ENCODE measurements at regions not wholly inside any gene's neighbourhood (a gene's known extent, or its start where the extent isn't known, plus 50 kb on each side); places are given as distances from the start of the nearest gene placed in this dataset.

DNA sequence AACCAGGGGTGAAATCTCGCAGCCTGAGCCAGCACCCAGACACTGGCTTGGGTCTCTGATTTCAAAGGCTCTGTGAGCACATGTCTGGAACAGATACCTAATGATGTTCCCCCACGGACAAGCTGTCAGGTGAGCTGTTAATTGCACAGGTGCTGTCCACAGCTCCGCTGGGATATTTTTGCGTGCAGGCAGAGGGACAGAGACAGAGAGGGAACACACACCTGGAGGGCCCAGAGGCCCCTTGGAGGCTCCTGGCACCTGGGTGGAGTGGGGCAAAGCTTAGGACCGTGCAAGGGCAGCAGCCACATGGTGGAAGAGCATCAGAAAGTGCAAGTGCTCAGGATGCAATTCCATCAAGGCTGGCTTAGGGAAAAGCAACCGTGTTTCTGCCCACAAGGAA, 57.3 kb downstream of the ARL6IP4 start:
- intact Hi-C loops (cut with DNase I; ENCODE audit: low total_unique reads): no loop called here
- H3K27me3 ChIP-seq: no peaks in the 10 kb centered on the region
- peaks cover 0 to 8% of the 10 kb centered on the region in 2 donors for H3K36me3 ChIP-seq
- in situ Hi-C loops (cut with MboI; ENCODE audit: low sequenced_read_pairs in 4 of 4): loop anchor here in 1 of 4 donors (5.0 kb wide), 1 partner anchor 120 kb away; no protein-coding TSS in a partner anchor
- peaks cover 0 to 4% of the 10 kb centered on the region in 2 donors for H3K4me1 ChIP-seq
- no peak for TF ChIP-seq POLR2A (IDR thresholded peaks at IDR 0.05)
- H3K4me3 ChIP-seq: no peak overlapping the region
- DNase-seq (no peak), ATAC-seq (no peak)
- no peaks in the 10 kb centered on the region for H3K9me3 ChIP-seq
- no peak overlapping the region for H3K27ac ChIP-seq

DNA sequence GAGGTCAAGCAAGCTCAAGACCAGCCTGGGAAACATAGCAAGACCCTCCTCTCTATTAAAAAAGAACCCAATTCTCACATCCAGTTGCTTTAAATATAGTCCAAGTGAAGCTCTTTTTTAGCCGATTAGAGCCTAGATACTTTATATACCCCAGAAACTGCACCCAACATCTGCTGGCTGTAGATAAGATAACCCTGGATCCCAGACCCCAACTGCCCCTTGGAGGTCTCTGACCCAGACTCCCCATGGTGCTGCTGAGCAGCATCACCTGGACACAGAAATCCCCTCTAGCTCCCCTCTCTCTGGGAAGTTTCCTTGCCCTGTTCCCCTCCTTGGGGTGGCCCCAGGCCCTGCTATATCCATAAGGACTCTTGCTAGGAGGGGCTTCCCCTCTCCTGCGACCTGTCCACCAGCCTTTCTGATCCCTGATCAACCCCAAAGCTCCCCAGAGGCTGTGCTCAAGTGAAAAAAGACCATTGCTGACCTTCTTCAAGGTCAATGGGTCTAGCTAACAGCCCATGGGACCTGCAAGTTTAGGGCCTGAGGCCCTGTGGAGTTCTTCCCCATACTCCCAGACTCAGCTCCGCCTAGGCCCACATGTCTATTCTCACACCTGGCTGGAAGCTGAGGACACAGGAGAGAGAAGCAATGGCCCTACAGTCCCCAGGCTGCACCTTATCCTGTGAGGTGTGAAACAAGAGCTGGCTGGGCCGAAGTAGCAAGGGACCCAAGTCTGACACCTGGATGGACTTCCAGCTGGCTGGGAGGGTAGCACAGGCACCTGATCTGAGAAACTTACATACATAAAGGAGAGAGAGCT, 56.2 kb downstream of the ARL6IP4 start:
- DNase-seq (no peak), ATAC-seq (no peak)
- TF ChIP-seq, protein P1, sequence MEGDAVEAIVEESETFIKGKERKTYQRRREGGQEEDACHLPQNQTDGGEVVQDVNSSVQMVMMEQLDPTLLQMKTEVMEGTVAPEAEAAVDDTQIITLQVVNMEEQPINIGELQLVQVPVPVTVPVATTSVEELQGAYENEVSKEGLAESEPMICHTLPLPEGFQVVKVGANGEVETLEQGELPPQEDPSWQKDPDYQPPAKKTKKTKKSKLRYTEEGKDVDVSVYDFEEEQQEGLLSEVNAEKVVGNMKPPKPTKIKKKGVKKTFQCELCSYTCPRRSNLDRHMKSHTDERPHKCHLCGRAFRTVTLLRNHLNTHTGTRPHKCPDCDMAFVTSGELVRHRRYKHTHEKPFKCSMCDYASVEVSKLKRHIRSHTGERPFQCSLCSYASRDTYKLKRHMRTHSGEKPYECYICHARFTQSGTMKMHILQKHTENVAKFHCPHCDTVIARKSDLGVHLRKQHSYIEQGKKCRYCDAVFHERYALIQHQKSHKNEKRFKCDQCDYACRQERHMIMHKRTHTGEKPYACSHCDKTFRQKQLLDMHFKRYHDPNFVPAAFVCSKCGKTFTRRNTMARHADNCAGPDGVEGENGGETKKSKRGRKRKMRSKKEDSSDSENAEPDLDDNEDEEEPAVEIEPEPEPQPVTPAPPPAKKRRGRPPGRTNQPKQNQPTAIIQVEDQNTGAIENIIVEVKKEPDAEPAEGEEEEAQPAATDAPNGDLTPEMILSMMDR (IDR thresholded peaks at IDR 0.05 in 4 of 5, conservative IDR thresholded peaks at IDR 0.05 in 1 of 5): no peak
- TF ChIP-seq POLR2A (IDR thresholded peaks at IDR 0.05): no peak
- Histone ChIP-seq H3K4me1 (no peaks in the 10 kb centered on the region), H3K27me3 (no peaks in the 10 kb centered on the region), H3K4me3 (no peak overlapping the region), H3K36me3 (peaks cover 0 to 8% of the 10 kb centered on the region in 2 donors), H3K9me3 (no peaks in the 10 kb centered on the region), H3K27ac (no peak overlapping the region)
- in situ Hi-C loops (cut with MboI; ENCODE audit: low sequenced_read_pairs in 4 of 4) (loop anchor here in 1 of 4 donors (5.0 kb wide), 1 partner anchor 121 kb away; no protein-coding TSS in a partner anchor), intact Hi-C loops (cut with DNase I; ENCODE audit: low total_unique reads) (no loop called here)

GRCh38 chr12:123035841-123036240, 55.4 kb downstream of the ARL6IP4 start:
- H3K4me1 ChIP-seq: no peaks in the 10 kb centered on the region
- no peak for TF ChIP-seq POLR2A (IDR thresholded peaks at IDR 0.05)
- TF ChIP-seq, protein P1 (IDR thresholded peaks at IDR 0.05 in 4 of 5, conservative IDR thresholded peaks at IDR 0.05 in 1 of 5): no peak
- intact Hi-C loops (cut with DNase I; ENCODE audit: low total_unique reads): no loop called here
- H3K27ac ChIP-seq: no peak overlapping the region
- in situ Hi-C loops (cut with MboI; ENCODE audit: low sequenced_read_pairs in 4 of 4): loop anchor here in 1 of 4 donors (5.0 kb wide), 1 partner anchor 121 kb away; no protein-coding TSS in a partner anchor
- H3K9me3 ChIP-seq: no peaks in the 10 kb centered on the region
- no peak overlapping the region for H3K4me3 ChIP-seq
- H3K36me3 ChIP-seq: peaks cover 0 to 8% of the 10 kb centered on the region in 2 donors
- DNase-seq: no peak
- H3K27me3 ChIP-seq: no peaks in the 10 kb centered on the region
- ATAC-seq: no peak

DNA sequence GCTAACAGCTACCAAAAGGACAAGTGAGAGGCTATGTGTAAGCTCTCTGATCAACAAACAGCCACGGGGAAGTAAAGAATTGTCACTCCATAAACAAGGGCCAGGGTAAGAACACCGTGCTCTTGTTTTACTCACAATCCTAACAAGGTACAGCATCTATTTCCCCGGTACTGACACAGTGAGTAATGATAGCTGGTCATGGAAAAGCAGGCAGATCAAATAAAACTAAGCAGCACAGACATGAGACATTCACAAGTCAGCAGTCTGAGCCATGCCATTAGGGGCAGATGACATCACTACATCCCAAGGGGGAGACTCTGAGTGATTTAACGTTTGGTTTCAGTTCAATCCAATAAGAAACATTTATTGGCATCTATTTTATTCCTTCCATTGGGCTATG, 54.4 kb downstream of the ARL6IP4 start:
- peaks cover 0 to 8% of the 10 kb centered on the region in 2 donors for H3K36me3 ChIP-seq
- no peaks in the 10 kb centered on the region for H3K4me1 ChIP-seq
- intact Hi-C loops (cut with DNase I; ENCODE audit: low total_unique reads) (no loop called here), in situ Hi-C loops (cut with MboI; ENCODE audit: low sequenced_read_pairs in 4 of 4) (loop anchor here in 1 of 4 donors (5.0 kb wide), 1 partner anchor 122 kb away; no protein-coding TSS in a partner anchor)
- TF ChIP-seq, protein P1 (IDR thresholded peaks at IDR 0.05 in 4 of 5, conservative IDR thresholded peaks at IDR 0.05 in 1 of 5): no peak
- TF ChIP-seq POLR2A (IDR thresholded peaks at IDR 0.05): no peak
- H3K4me3 ChIP-seq: no peak overlapping the region
- no peaks in the 10 kb centered on the region for H3K9me3 ChIP-seq
- DNase-seq: no peak
- no peak for ATAC-seq
- H3K27me3 ChIP-seq: no peaks in the 10 kb centered on the region
- H3K27ac ChIP-seq: no peak overlapping the region

DNA sequence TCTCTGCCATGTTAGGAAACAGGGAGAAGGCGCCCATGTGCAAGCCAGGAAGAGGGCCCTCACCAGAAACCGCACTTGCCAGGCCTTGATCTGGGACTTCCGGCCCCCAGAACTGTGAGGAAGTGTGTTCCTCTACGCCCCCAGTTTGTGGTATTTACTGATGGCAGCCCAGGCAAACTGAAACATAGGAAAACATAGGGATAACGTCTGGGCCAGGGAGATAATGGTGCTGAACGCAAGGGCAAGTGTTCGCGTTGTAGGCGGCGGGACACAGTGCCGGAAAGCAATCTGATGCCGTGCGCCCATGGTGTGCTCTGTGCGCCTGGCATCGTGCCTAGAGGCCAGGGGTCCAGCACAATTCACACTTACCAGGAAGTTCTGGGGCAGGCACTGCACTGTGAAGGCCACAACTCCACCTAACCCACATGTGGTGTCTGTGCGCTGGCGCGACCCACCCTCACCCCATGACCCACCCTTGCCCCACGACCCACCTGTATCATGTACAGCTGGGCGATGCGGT, 53.6 kb downstream of the ARL6IP4 start:
- intact Hi-C loops (cut with DNase I; ENCODE audit: low total_unique reads): no loop called here
- in situ Hi-C loops (cut with MboI; ENCODE audit: low sequenced_read_pairs in 4 of 4): no loop called here
- no peaks in the 10 kb centered on the region for H3K9me3 ChIP-seq
- H3K4me3 ChIP-seq: no peak overlapping the region
- H3K4me1 ChIP-seq: no peaks in the 10 kb centered on the region
- TF ChIP-seq, protein P1 (IDR thresholded peaks at IDR 0.05 in 4 of 5, conservative IDR thresholded peaks at IDR 0.05 in 1 of 5): no peak
- TF ChIP-seq POLR2A (IDR thresholded peaks at IDR 0.05): no peak
- DNase-seq (no peak), ATAC-seq (no peak)
- H3K36me3 ChIP-seq: peaks cover 0 to 8% of the 10 kb centered on the region in 2 donors
- no peaks in the 10 kb centered on the region for H3K27me3 ChIP-seq
- no peak overlapping the region for H3K27ac ChIP-seq
